HG02973 (cell line): ENCODE measurements at regions not wholly inside any gene's neighbourhood (a gene's known extent, or its start where the extent isn't known, plus 50 kb on each side); places are given as distances from the start of the nearest gene placed in this dataset.

Experiments
- ATAC-seq: cut with Tn5 transposase; IDR thresholded peaks from one replicate; pipeline ENCODE4 v1.9.1; 2021; ENCODE audit warnings: moderate library complexity; ENCODE audit not compliant: unreplicated experiment

GRCh38 chr4:123737156-123737555 lies 340.6 kb downstream of the SPRY1 start:
- no peak for ATAC-seq

- ATAC-seq, result no peak
Observed at GRCh38 chr4:123739806-123740205, 343.2 kb downstream of the SPRY1 start.

- no peak for ATAC-seq
Observed at GRCh38 chr4:123740236-123740635, 343.6 kb downstream of the SPRY1 start.

- no peak for ATAC-seq
Observed at GRCh38 chr4:123741906-123742305, 345.3 kb downstream of the SPRY1 start.

- ATAC-seq, result no peak
Observed at GRCh38 chr4:123743848-123744247, 347.3 kb downstream of the SPRY1 start.

GRCh38 chr4:123744664-123745290 lies 348.2 kb downstream of the SPRY1 start:
- no peak for ATAC-seq

GRCh38 chr4:123747016-123747415 lies 350.4 kb downstream of the SPRY1 start:
- no peak for ATAC-seq

GRCh38 chr4:123748806-123749205 lies 352.2 kb downstream of the SPRY1 start:
- no peak for ATAC-seq

GRCh38 chr4:123749383-123749782 lies 352.8 kb downstream of the SPRY1 start:
- no peak for ATAC-seq

- no peak for ATAC-seq
Observed at GRCh38 chr4:123750044-123750443, 353.4 kb downstream of the SPRY1 start.

GRCh38 chr4:123755655-123756054 lies 359.1 kb downstream of the SPRY1 start:
- ATAC-seq, result no peak

GRCh38 chr4:123767806-123768205 lies 371.2 kb downstream of the SPRY1 start:
- no peak for ATAC-seq

GRCh38 chr4:123770884-123771283 lies 374.3 kb downstream of the SPRY1 start:
- ATAC-seq, result no peak

GRCh38 chr4:123776267-123776666 lies 379.7 kb downstream of the SPRY1 start:
- ATAC-seq, result peak; percentile 99

GRCh38 chr4:123777373-123777772 lies 380.8 kb downstream of the SPRY1 start:
- no peak for ATAC-seq

GRCh38 chr4:123783151-123783790 lies 386.7 kb downstream of the SPRY1 start:
- no peak for ATAC-seq

- no peak for ATAC-seq
Observed at GRCh38 chr4:123783921-123784320, 387.3 kb downstream of the SPRY1 start.

GRCh38 chr4:123784626-123785025 lies 388.0 kb downstream of the SPRY1 start:
- no peak for ATAC-seq

- ATAC-seq, result no peak
Observed at GRCh38 chr4:123785538-123785937, 388.9 kb downstream of the SPRY1 start.

- no peak for ATAC-seq
Observed at GRCh38 chr4:123786163-123786915, 389.7 kb downstream of the SPRY1 start.

GRCh38 chr4:123786920-123787319 lies 390.3 kb downstream of the SPRY1 start:
- no peak for ATAC-seq

GRCh38 chr4:123787512-123788080 lies 391.0 kb downstream of the SPRY1 start:
- ATAC-seq, result no peak
